Stimulated activated naive B cell treated with anti-CD40 and anti-IgM and Interleukin-4, amounts not matched to agents 10 μg/mL and 1 μg/mL and 100 μg/mL, for 72 hours (primary cell): ENCODE measurements at regions not wholly inside any gene's neighbourhood (a gene's known extent, or its start where the extent isn't known, plus 50 kb on each side); places are given as distances from the start of the nearest gene placed in this dataset.
"Not testable (repeated sequence)": the region's sequence is repeated elsewhere in the genome, so short reads cannot be mapped to it uniquely, and the experiment has no call there.

Experiments used
- ATAC-seq, 2 donors: fragments of 150-1000 bp; cut with Tn5 transposase; replicated peaks; 2 replicates each; pipeline ENCODE4 v1.10.0; 2021; ENCODE audit warnings: moderate library complexity in 1 of 2
- DNase-seq: peaks from one replicate; pipeline ENCODE4 v3.0.0; 2021
- H3K27ac Mint-ChIP-seq: one replicate; pipeline ENCODE4 v1.8.0; 2022; ENCODE audit warnings: mild to moderate bottlenecking, mixed read lengths
- H3K27me3 Mint-ChIP-seq, 2 donors: one replicate each; pipeline ENCODE4 v1.8.0; 2022; ENCODE audit warnings: mixed read lengths in 2 of 2
- H3K36me3 Mint-ChIP-seq, 2 donors: one replicate each; pipeline ENCODE4 v1.8.0; 2022; ENCODE audit warnings: mixed read lengths in 2 of 2, mild to moderate bottlenecking in 1 of 2
- H3K4me1 Mint-ChIP-seq, 2 donors: one replicate each; pipeline ENCODE4 v1.8.0; 2022; ENCODE audit warnings: mixed read lengths in 2 of 2, mild to moderate bottlenecking in 1 of 2
- H3K4me3 Mint-ChIP-seq, 2 donors: one replicate each; pipeline ENCODE4 v1.8.0; 2022; ENCODE audit warnings: mild to moderate bottlenecking in 2 of 2, mixed read lengths in 2 of 2, moderate library complexity in 1 of 2
- H3K9me3 Mint-ChIP-seq, 2 donors: one replicate each; pipeline ENCODE4 v1.8.0; 2022; ENCODE audit warnings: mixed read lengths in 2 of 2, mild to moderate bottlenecking in 1 of 2

DNA sequence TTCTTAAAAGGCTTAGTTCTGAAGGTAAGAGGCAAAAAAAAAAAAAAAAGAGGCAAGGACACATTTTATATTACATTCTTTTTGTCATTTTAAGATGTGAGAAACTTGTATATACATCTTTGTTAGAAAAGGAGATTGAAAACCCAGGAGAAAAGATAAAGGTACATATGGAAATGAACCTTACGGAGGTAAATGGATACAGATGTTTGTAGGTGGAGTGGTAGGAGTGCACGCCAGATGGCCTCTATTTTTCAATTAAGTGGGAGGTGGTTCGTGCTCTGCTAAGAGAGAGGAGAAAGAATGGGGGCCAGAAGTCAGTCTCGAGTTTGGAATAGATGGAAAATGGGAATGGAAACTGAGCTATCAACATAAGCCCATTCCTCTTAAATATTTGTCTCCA, 622.5 kb upstream of the GHITM start:
- H3K9me3 Mint-ChIP-seq = peaks cover 6 to 8% of the 10 kb centered on the region in 2 donors
- no peak overlapping the region for H3K27ac Mint-ChIP-seq
- H3K27me3 Mint-ChIP-seq = no peaks in the 10 kb centered on the region
- ATAC-seq (no peak), DNase-seq (no peak)
- H3K4me3 Mint-ChIP-seq = no peak overlapping the region
- no peaks in the 10 kb centered on the region for H3K4me1 Mint-ChIP-seq
- no peaks in the 10 kb centered on the region for H3K36me3 Mint-ChIP-seq

DNA sequence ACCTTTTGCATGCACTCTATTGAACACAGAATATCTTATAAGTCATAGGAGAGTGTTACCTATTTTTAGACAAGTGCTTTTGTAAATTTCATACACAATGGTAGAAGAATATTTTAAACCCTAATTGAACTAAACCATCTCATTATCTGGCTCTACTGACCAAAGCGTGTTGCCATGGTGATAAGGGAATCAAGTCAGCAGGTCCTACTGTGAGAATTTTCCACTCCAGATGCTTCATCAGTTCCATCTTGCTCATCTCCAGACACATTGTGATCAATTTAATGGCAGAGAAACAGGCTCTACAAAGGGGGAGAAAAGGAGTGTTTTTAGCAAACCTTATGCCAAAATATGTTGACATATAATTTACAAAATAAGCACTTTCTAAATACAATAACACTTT, 621.9 kb upstream of the GHITM start:
- Mint-ChIP-seq H3K27ac (no peak overlapping the region), H3K9me3 (peaks cover 5 to 8% of the 10 kb centered on the region in 2 donors), H3K27me3 (no peaks in the 10 kb centered on the region), H3K4me1 (no peaks in the 10 kb centered on the region), H3K36me3 (no peaks in the 10 kb centered on the region), H3K4me3 (no peak overlapping the region)
- no peak for ATAC-seq
- DNase-seq = no peak

DNA sequence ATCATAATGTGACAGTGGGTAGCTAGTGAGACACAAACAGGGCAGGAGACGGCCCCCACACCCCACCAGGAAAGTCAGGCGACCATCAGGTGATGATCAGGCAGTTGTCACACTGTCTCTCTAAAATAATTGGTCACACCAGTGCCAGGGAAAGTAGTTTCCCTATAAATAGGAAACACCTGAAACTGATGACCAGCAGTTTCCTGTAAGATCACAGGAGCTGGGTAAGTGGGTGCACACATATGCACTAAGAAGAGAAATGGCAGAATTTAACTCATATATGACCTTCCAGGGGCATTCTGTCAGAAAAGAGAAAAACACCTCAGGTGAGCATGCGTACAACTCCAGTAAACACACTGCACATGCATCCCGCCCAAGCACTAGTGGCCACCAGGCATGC, 620.5 kb upstream of the GHITM start:
- Mint-ChIP-seq H3K36me3 (no peaks in the 10 kb centered on the region), H3K4me3 (no peak overlapping the region), H3K4me1 (no peaks in the 10 kb centered on the region), H3K9me3 (peaks cover 0 to 2% of the 10 kb centered on the region in 2 donors), H3K27ac (no peak overlapping the region), H3K27me3 (no peaks in the 10 kb centered on the region)
- DNase-seq (no peak), ATAC-seq (no peak)

DNA sequence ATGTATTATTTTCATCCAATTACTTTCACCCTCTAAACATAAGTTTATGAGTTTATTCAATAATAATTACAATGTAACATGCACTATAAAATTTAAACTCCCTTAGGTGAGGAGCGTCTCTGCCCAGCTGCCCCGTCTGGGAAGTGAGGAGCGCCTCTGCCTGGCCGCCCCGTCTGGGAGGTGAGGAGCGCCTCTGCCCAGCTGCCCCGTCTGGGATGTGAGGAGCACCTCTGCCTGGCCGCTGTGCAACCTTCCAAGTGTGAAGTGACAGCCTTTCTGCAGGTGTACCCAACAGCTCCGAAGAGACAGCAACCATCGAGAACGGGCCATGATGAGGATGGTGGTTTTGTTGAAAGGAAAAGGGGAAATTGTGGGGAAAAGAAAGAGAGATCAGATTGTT, 618.9 kb upstream of the GHITM start:
- H3K36me3 Mint-ChIP-seq, ATAC-seq, H3K4me3 Mint-ChIP-seq, H3K27me3 Mint-ChIP-seq, H3K27ac Mint-ChIP-seq, DNase-seq, H3K4me1 Mint-ChIP-seq, H3K9me3 Mint-ChIP-seq: not testable (repeated sequence)

DNA sequence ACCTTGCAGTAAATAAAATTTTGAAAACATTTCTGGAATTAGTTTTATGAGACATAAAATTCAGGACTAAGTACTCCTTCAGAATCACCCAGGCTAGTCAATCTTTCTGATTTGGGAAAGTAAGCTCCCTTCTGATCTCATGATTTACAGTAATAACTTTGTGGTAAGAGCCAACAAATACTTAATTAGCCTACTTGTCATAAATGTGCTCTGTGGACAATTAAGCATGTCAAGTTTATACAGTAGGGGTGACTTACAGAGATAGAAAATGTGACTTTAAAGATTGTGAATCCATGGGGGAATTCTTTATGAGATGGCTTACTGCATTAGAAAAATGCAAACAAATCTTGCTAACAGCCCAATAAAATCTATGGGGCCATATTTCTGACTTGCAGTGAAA, 616.9 kb upstream of the GHITM start:
- H3K27ac Mint-ChIP-seq = no peak overlapping the region
- ATAC-seq = no peak

DNA sequence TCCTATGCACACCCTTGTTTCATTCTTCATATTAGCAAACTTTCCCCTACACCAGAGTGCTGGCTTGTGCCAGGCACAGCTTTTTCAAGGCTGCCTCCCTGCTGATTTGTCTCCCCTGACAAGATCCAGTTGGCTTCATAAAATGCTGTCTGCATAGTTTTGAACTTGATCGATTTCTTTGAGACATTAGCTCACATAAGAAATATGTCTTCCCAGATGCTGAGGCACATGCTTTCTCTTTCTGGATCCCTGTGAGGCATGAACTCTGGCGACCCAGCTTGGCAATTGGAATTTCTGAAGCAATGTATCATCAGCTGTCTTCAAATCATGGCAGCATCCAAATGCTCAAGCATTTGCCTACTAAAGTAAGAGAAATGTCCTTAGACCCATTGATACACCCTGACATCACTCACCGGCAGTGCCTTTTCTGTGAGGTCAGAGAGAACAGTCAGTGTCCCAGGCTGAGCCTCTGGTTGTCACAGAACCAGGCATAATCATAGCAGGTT, 616.4 kb upstream of the GHITM start:
- Mint-ChIP-seq H3K4me3 (no peak overlapping the region), H3K27ac (no peak overlapping the region), H3K36me3 (no peaks in the 10 kb centered on the region), H3K27me3 (no peaks in the 10 kb centered on the region), H3K4me1 (no peaks in the 10 kb centered on the region), H3K9me3 (peaks cover 0 to 6% of the 10 kb centered on the region in 2 donors)
- DNase-seq (no peak), ATAC-seq (no peak)

More for the DNA sequence above, 616.9 kb upstream of the GHITM start:
- no peak overlapping the region for H3K4me3 Mint-ChIP-seq
- H3K9me3 Mint-ChIP-seq = peaks cover 0 to 6% of the 10 kb centered on the region in 2 donors
- H3K4me1 Mint-ChIP-seq = no peaks in the 10 kb centered on the region
- no peak for DNase-seq
- H3K36me3 Mint-ChIP-seq = no peaks in the 10 kb centered on the region
- H3K27me3 Mint-ChIP-seq = no peaks in the 10 kb centered on the region

DNA sequence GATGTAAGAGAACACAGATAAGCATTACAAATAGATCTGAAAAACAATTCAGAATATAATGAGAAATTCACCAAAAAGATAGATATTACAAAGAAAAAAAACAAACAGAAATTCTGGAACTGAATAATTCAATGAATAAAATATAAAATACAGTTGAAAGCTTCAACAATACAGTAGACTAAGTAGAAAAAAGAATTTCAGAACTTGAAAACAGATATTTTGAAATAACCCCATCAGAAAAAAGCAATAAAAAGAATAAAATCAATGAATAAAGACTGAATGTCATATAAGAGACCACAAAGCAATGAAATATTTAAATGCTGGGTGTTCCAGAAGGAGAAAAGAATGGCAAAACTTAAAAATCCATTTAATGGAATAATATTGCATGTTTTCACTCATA, 611.4 kb upstream of the GHITM start:
- no peak overlapping the region for H3K27ac Mint-ChIP-seq

DNA sequence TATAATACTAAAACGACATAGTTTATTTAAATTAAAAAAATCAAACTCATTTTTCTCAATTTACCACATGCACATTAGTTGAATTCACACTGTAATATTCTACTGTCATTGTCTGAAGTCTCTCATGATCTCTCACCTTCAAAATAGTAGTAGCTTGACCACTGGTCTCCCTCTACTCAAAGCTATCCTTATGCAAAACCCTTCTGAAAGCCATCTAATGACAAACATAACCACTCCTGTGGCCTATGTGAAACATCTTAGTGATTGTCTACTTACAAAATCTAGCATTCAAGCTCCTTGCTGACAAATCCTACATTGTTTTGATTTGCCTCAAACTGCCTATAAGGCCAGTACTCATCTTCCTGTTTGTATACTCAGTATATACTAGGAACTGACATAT, 606.0 kb upstream of the GHITM start:
- Mint-ChIP-seq H3K27me3 (no peaks in the 10 kb centered on the region), H3K27ac (no peak overlapping the region), H3K4me1 (no peaks in the 10 kb centered on the region), H3K4me3 (no peak overlapping the region), H3K9me3 (peaks cover 1 to 5% of the 10 kb centered on the region in 2 donors), H3K36me3 (no peaks in the 10 kb centered on the region)
- DNase-seq = no peak
- no peak for ATAC-seq

More for the DNA sequence above, 611.4 kb upstream of the GHITM start:
- ATAC-seq (no peak), DNase-seq (no peak)
- Mint-ChIP-seq H3K27me3 (no peaks in the 10 kb centered on the region), H3K9me3 (peaks cover 5 to 9% of the 10 kb centered on the region in 2 donors), H3K4me1 (no peaks in the 10 kb centered on the region), H3K36me3 (no peaks in the 10 kb centered on the region), H3K4me3 (no peak overlapping the region)

DNA sequence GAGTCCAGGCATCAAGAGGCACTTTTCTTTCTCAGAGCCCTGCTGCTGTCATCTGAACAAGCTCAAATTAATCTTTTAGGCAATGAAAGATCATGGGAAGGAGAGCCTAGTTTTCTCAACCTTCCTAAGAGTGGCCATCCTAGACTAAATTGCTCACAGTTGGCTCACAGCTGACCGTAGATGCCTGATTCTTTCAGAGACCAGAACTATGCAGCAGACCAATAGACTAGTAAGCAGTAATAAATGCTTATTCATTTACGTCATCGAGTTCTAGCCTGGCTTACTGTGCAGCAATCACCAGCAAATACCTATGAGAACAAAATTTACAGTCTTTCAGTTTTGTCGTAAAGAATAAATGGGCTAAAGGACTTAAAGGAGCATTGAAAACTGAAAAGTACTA, 602.9 kb upstream of the GHITM start:
- Mint-ChIP-seq H3K4me1 (no peaks in the 10 kb centered on the region), H3K36me3 (no peaks in the 10 kb centered on the region), H3K9me3 (peaks cover 0 to 1% of the 10 kb centered on the region in 2 donors), H3K27me3 (no peaks in the 10 kb centered on the region), H3K4me3 (no peak overlapping the region), H3K27ac (no peak overlapping the region)
- DNase-seq = no peak
- ATAC-seq = no peak

DNA sequence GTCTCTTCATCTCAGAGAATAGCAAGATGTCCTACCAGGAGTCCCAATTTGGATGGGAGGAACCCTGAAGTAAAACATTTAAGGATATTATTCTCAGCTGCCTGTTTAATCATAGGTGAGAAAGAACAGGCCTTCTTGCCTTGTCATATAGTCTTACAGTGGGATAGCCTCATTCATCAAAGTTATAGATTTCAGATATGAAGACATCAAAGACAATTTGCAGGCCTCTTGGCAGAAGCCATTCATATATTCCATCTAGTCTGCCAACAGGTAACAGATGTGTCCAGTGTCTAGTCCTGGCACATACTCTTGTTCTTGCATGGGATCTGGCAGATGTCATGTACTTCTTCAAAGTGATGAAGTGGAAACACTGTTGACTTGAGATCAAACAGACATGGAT, 601.3 kb upstream of the GHITM start:
- no peak overlapping the region for H3K27ac Mint-ChIP-seq
- ATAC-seq = no peak
- H3K36me3 Mint-ChIP-seq = no peaks in the 10 kb centered on the region
- DNase-seq = no peak
- H3K9me3 Mint-ChIP-seq = peaks cover 0 to 1% of the 10 kb centered on the region in 2 donors
- H3K4me1 Mint-ChIP-seq = no peaks in the 10 kb centered on the region
- no peaks in the 10 kb centered on the region for H3K27me3 Mint-ChIP-seq
- no peak overlapping the region for H3K4me3 Mint-ChIP-seq

DNA sequence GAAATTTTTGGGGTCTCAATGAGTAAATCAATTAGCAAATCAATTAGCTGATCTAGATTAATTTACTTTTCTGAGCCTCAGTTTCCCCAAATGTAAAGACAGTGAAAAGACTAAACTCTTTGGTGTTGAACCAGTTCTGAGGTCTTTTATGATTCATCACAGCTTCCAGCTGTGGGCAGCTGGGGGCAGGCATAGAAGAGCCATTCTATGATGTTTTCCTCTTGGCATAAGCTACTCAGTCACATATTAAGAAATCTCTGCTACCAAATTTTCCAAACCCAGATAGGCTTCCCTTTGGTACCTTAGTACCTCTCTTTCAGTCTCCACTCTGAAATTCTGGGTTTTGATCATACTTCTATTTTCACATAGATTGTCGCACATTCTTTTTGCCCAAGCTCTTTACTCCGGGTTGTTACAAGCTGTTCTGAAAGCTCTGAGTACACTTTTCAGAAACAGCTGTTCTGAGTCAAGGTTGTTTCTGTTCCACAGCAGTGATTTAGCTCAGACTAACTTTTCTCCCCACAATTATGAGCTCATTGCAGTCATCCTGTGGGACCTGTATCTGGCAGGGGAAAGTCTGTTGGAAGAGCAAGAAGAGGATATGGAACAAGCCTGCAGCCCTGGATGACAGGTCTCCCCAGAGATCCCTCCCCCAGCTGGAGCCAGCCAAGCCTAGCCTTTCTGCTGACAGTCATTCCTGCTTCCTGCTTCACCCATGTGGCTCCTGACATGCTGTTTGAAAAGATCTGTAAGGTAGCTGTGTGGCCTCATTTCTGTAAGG, 599.6 kb upstream of the GHITM start:
- no peaks in the 10 kb centered on the region for H3K36me3 Mint-ChIP-seq
- no peaks in the 10 kb centered on the region for H3K4me1 Mint-ChIP-seq
- H3K4me3 Mint-ChIP-seq = no peak overlapping the region
- DNase-seq (no peak), ATAC-seq (no peak)
- H3K27ac Mint-ChIP-seq = no peak overlapping the region
- peaks cover 0 to 1% of the 10 kb centered on the region in 2 donors for H3K9me3 Mint-ChIP-seq
- H3K27me3 Mint-ChIP-seq = no peaks in the 10 kb centered on the region

DNA sequence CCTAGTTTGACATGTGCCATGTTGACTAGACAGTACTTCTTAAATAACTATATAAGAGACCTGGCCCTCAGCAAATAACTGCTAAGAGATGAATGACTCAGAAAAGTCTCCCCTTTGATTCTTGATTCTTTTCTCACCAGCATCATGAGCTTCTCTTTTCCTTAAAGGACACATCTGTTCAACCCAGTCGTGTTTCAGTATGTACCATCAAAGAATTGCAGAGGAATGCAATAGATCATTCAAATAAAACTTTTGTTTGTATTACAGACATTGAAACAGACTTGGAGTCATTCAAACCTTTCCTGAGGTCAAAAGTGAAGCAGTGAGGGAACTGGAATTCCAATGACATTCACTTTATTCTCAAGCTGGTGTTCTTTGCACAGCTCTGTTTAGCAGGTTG, 598.3 kb upstream of the GHITM start:
- Mint-ChIP-seq H3K4me3 (no peak overlapping the region), H3K27ac (no peak overlapping the region), H3K27me3 (no peaks in the 10 kb centered on the region), H3K9me3 (peaks cover 0 to 1% of the 10 kb centered on the region in 2 donors), H3K4me1 (no peaks in the 10 kb centered on the region), H3K36me3 (no peaks in the 10 kb centered on the region)
- ATAC-seq = no peak
- DNase-seq = no peak

DNA sequence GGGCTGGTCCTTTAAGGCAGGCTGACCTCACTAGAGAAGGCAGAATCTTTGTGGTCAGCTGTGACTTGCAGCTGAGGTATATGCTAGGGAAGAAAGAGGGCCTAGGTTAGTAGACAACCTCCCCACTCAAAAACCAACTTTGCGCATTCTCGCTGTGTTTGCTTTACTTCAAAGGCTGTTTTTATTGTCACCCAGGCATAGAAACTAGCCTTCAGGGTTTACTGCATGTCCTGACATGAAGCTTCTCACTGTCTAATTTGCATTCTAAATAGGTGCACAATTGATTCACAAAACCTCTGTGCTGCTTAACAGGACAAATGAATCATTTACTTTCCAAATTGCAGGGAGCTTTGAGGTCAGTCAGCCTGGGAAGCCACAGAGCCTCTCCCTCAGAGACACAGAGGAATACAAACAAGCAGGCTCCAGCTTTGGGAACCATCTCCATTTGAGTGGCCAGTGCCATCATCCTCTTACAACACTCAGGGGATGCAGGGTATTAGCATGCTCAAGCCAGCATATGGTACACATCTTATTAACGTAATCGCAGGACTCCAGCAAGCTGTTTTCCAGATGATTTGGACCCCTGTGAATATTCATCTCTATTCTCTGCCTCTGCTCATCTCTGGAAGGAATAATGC, 596.4 kb upstream of the GHITM start:
- Mint-ChIP-seq H3K36me3 (no peaks in the 10 kb centered on the region), H3K4me3 (no peak overlapping the region)

DNA sequence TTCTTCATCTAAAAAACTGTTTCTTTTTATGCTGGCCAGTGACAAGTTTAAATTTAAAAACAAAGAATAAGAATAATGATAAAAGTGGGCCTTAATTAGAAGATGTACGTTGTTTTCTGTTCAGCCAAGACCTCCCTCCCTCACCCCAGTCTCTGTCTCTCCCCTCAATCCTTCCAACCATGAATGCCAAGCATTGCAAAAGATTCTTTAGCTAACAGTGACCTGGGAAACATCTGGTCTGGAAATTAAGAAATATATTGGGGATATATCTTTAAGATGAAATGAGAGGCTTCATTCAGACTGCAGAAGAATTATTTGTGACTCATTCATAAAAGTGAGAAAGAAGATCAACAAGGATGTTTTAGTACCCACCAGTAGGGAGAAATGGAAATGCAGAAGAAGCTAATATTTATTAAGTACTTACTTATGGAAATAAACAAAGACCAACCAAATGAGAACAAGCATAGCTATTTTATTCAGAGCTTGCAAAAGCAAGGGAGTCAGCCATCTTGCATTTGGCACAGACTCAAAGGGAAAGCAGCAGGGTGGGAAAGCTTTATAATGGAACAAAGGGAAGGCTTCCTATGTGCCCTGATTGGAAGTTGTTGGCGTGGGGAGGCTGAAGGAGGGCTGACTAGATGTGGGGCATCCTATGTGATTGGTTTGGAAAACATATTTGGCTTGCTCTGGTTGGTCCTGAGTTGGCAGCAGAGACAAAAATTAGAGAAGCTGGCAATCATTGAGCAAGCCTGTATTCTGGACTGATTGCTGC, 595.4 kb upstream of the GHITM start:
- ATAC-seq (no peak), DNase-seq (no peak)
- Mint-ChIP-seq H3K27me3 (no peaks in the 10 kb centered on the region), H3K27ac (no peak overlapping the region), H3K36me3 (no peaks in the 10 kb centered on the region), H3K9me3 (peaks cover 0 to 1% of the 10 kb centered on the region in 2 donors), H3K4me3 (no peak overlapping the region), H3K4me1 (no peaks in the 10 kb centered on the region)

More for the DNA sequence above, 596.4 kb upstream of the GHITM start:
- ATAC-seq (no peak), DNase-seq (no peak)
- H3K4me1 Mint-ChIP-seq = no peaks in the 10 kb centered on the region
- H3K9me3 Mint-ChIP-seq = peaks cover 0 to 1% of the 10 kb centered on the region in 2 donors
- H3K27me3 Mint-ChIP-seq = no peaks in the 10 kb centered on the region
- no peak overlapping the region for H3K27ac Mint-ChIP-seq
